ENCODE measurements at regions not wholly inside any gene's neighbourhood (a gene's known extent, or its start where the extent isn't known, plus 50 kb on each side); places are given as distances from the start of the nearest gene placed in this dataset.

GRCh38 chr11:112346586-112346985, 85.9 kb upstream of the PLET1 start:
- in situ Hi-C loops (cut with MboI; ENCODE audit: low sequenced_read_pairs) (no loop called here), dilution Hi-C loops (cut with HindIII; ENCODE audit: low sequenced_read_pairs, unreplicated experiment) (no loop called here), intact Hi-C loops (cut with micrococcal nuclease) (no loop called here)
- Histone ChIP-seq H2BK5ac (ENCODE audit: low read depth, low read length, poor library complexity, severe bottlenecking) (no peak overlapping the region), H3K9me3 (ENCODE audit: control insufficient read depth, insufficient read depth, low read length) (no peaks in the 10 kb centered on the region), H3K23ac (ENCODE audit: low read depth, low read length) (no peak overlapping the region), H3K4me3 (ENCODE audit: insufficient read depth, low read depth, low read length) (no peak overlapping the region), H4K5ac (ENCODE audit: low read depth, low read length) (no peak overlapping the region), H3K4me1 (ENCODE audit: control insufficient read depth, insufficient read depth, low read length) (peaks cover 6% of the 10 kb centered on the region; the same call in 1 of the 2 replicates), H3K14ac (replicated peaks; ENCODE audit: low read depth, low read length) (no peak overlapping the region), H4K20me1 (ENCODE audit: insufficient read depth, low read length) (no peaks in the 10 kb centered on the region), H2AK5ac (ENCODE audit: low read depth, low read length) (0 out of 2 replicates have a peak overlapping the region, but pooled peaks have one; percentile 48), H4K8ac (ENCODE audit: low read depth in 2 of 2, low read length in 2 of 2) (no peak overlapping the region), H3K36me3 (ENCODE audit: control insufficient read depth, insufficient read depth, low read length) (no peaks in the 10 kb centered on the region), H2AFZ (replicated peaks; ENCODE audit: low read length, poor library complexity) (peak overlapping the region; percentile 52), H2BK20ac (ENCODE audit: low read depth, low read length) (no peak overlapping the region), H3K9ac (ENCODE audit: low read depth, low read length) (no peak overlapping the region), H3K27ac (ENCODE audit: insufficient read depth, low read length) (no peak overlapping the region), H2AK9ac (replicated peaks; ENCODE audit: low read depth, low read length, poor library complexity) (no peak overlapping the region), H3K4ac (ENCODE audit: low read depth, low read length) (no peak overlapping the region), H3K4me2 (ENCODE audit: low read depth, low read length) (no peak overlapping the region), H2BK120ac (ENCODE audit: low read depth, low read length) (no peak overlapping the region), H3K9me1 (ENCODE audit: insufficient read depth, low read length) (peaks cover 12% of the 10 kb centered on the region), H3K18ac (ENCODE audit: low read depth, low read length) (no peak overlapping the region), H4K91ac (ENCODE audit: insufficient read depth, low read depth, low read length) (no peak overlapping the region), H2BK15ac (ENCODE audit: low read depth, low read length) (no peak overlapping the region), H3K27me3 (ENCODE audit: control insufficient read depth, insufficient read depth, low read length) (no peaks in the 10 kb centered on the region; the same call in 1 of the 2 replicates), H3K56ac (ENCODE audit: extremely low read depth, insufficient read depth, low read length) (no peak overlapping the region), H3K79me1 (ENCODE audit: low read depth in 1 of 2, low read length in 2 of 2) (no peaks in the 10 kb centered on the region)
- TF ChIP-seq BHLHE40 (IDR thresholded peaks at IDR 0.05; ENCODE audit: low read depth, low read length) (no peak), RAD21 (IDR thresholded peaks at IDR 0.05; ENCODE audit: low read length) (no peak), MAZ (IDR thresholded peaks at IDR 0.05; ENCODE audit: borderline replicate concordance, low read depth, low read length) (no peak), MAFK (IDR thresholded peaks at IDR 0.05; ENCODE audit: low read depth, low read length) (no peak), FOS (IDR thresholded peaks at IDR 0.05; ENCODE audit: low read depth, low read length) (no peak), SMC3 (IDR thresholded peaks at IDR 0.05; ENCODE audit: low read depth, low read length) (no peak), CHD1 (IDR thresholded peaks at IDR 0.05; ENCODE audit: low read depth, low read length) (no peak), NFE2L2 (IDR thresholded peaks at IDR 0.05; ENCODE audit: low read depth, low read length) (no peak), CEBPB (IDR thresholded peaks at IDR 0.05; ENCODE audit: low read depth, low read length) (no peak), RCOR1 (IDR thresholded peaks at IDR 0.05; ENCODE audit: insufficient replicate concordance, low read length) (no peak), RFX5 (IDR thresholded peaks at IDR 0.05; ENCODE audit: low read depth, low read length) (no peak), POLR2A (IDR thresholded peaks at IDR 0.05; ENCODE audit: low read depth, low read length) (no peak), CTCF (conservative IDR thresholded peaks at IDR 0.05; ENCODE audit: low read depth, low read length) (no peak), MXI1 (IDR thresholded peaks at IDR 0.05; ENCODE audit: borderline replicate concordance, low read depth, low read length) (no peak)
- TF ChIP-seq, protein P1, sequence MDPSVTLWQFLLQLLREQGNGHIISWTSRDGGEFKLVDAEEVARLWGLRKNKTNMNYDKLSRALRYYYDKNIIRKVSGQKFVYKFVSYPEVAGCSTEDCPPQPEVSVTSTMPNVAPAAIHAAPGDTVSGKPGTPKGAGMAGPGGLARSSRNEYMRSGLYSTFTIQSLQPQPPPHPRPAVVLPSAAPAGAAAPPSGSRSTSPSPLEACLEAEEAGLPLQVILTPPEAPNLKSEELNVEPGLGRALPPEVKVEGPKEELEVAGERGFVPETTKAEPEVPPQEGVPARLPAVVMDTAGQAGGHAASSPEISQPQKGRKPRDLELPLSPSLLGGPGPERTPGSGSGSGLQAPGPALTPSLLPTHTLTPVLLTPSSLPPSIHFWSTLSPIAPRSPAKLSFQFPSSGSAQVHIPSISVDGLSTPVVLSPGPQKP (IDR thresholded peaks at IDR 0.05; ENCODE audit: borderline replicate concordance, low read depth, low read length) = no peak
- TF ChIP-seq, protein P2, sequence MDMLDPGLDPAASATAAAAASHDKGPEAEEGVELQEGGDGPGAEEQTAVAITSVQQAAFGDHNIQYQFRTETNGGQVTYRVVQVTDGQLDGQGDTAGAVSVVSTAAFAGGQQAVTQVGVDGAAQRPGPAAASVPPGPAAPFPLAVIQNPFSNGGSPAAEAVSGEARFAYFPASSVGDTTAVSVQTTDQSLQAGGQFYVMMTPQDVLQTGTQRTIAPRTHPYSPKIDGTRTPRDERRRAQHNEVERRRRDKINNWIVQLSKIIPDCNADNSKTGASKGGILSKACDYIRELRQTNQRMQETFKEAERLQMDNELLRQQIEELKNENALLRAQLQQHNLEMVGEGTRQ (IDR thresholded peaks at IDR 0.05; ENCODE audit: low read depth, low read length) = no peak
- ChIA-PET CTCF (interaction anchor here (1.4 to 1.6 kb wide), 2 partner anchors 18 to 26 kb away, joined by 3 to 7 read pairs; no protein-coding TSS in a partner anchor), POLR2A (ENCODE audit: unreplicated experiment) (no interaction called here)
- BruUV-seq (replicated peaks) = no TSS peak
- DNase-seq (no peak), ATAC-seq (ENCODE audit: low read depth) (no peak)
- WGBS, 2 experiments (ENCODE audit: extremely low coverage in 2 of 2, insufficient read length in 1 of 2) = no CpG with 5 or more reads among the region's 5 CpGs
